Central memory CD8-positive, alpha-beta T cell (primary cell): ENCODE measurements at regions not wholly inside any gene's neighbourhood (a gene's known extent, or its start where the extent isn't known, plus 50 kb on each side); places are given as distances from the start of the nearest gene placed in this dataset.

Experiments used
- ATAC-seq: fragments of 150-1000 bp; cut with Tn5 transposase; replicated peaks from 2 replicates; pipeline ENCODE4 v1.10.0; 2022; ENCODE audit warnings: mild to moderate bottlenecking, moderate FRiP score, moderate number of reproducible peaks; ENCODE audit not compliant: poor library complexity, severe bottlenecking; ENCODE audit errors: extremely low read depth
- DNase-seq, 2 donors: peaks; one replicate each; pipeline ENCODE4 v3.0.0; 2021; ENCODE audit warnings: low spot score in 2 of 2
- H3K27ac Mint-ChIP-seq: one replicate; pipeline ENCODE4 v1.8.0; 2022; ENCODE audit warnings: low read depth, mild to moderate bottlenecking, moderate library complexity, mixed read lengths
- H3K27me3 Mint-ChIP-seq: one replicate; pipeline ENCODE4 v1.8.0; 2022; ENCODE audit warnings: mixed read lengths
- H3K36me3 Mint-ChIP-seq: one replicate; pipeline ENCODE4 v1.8.0; 2022; ENCODE audit warnings: mild to moderate bottlenecking, moderate library complexity, mixed read lengths; ENCODE audit not compliant: insufficient read depth
- H3K4me1 Mint-ChIP-seq: one replicate; pipeline ENCODE4 v1.8.0; 2022; ENCODE audit warnings: mixed read lengths
- H3K4me3 Mint-ChIP-seq: one replicate; pipeline ENCODE4 v1.8.0; 2022; ENCODE audit warnings: mild to moderate bottlenecking, moderate library complexity, mixed read lengths
- H3K9me3 Mint-ChIP-seq: one replicate; pipeline ENCODE4 v1.8.0; 2022; ENCODE audit warnings: mixed read lengths

DNA sequence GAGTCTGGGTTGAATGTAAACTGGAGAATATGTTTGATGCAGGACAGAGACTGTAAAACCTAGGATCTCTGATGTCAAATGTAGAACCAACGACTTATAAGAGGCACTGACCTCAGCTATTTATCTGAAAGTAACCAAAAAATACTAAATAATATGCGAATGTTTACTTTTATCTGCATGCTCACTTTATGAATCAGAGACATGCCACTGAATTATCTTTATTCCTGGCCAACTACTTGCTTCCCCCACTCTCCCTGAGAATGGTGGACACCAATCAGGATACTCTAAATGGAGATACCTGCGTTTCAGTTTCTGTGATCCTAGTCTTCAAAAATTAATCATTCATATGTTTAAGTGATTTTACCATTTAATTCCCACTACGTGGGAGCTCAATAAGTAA lies 1038.4 kb upstream of the PABPC4L start:
- DNase-seq = no peak
- Mint-ChIP-seq H3K9me3 (peaks cover 11% of the 10 kb centered on the region), H3K4me3 (no peak overlapping the region), H3K27me3 (no peaks in the 10 kb centered on the region), H3K27ac (no peak overlapping the region), H3K36me3 (no peaks in the 10 kb centered on the region), H3K4me1 (no peaks in the 10 kb centered on the region)
- ATAC-seq = no peak

DNA sequence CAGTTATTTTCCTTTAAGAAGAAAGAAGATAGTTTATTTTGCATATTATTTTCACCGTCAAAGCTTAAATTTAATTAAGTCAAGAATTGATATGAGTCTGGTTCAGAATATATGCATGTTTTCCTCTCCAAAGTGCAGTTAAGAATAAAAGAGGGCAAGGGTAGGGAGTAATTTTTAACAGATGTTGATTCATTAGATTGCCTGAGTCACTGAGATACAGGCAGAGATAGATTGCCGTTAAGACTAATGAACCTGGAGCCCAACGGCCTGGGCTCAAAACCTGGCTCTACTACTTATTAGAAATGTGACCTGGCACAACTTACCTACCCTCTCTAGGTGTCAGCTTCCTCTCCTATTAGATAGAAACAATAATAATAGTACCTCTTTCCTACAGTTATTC lies 1037.4 kb upstream of the PABPC4L start:
- Mint-ChIP-seq H3K36me3 (no peaks in the 10 kb centered on the region), H3K4me3 (no peak overlapping the region), H3K27ac (no peak overlapping the region), H3K27me3 (no peaks in the 10 kb centered on the region), H3K4me1 (no peaks in the 10 kb centered on the region), H3K9me3 (peaks cover 11% of the 10 kb centered on the region)
- DNase-seq (no peak), ATAC-seq (no peak)

DNA sequence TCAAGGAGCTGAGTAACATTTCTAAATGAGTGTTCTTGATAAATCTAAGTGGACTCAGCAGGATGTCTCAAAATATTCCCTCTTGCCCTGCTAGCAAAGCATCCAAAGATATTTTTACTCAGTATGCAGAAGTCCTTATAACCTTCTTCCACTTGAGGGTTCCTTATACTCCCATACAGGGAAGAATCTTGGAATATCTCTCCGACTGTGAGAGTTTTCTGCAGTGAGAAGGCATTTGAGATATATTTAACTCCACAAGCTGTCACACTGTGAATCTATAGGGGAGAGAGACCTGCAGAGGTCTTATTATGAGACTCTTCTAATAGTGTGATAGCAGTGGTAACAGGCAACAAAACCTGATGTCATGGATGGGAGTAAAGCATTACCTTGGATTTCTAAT lies 1034.5 kb upstream of the PABPC4L start:
- DNase-seq = no peak
- peaks cover 5% of the 10 kb centered on the region for H3K9me3 Mint-ChIP-seq

DNA sequence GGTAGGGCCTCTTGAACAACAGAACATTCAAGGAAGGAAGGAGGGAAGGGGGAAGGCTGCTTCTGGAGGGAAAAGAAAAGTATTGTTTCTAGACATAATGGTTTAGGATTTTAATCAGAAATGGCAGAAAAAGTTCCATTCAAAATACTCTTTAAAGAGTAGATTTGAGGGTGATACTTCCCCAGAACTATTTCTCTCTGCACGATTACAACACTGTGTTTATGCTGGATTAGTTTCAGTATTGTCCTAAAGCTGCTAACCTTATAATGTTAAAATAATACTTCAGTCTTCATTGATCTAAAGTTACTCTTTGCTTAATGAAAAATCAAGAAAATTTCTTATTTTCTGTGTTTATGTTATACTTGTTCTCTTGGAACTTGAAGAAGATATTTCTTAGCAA lies 1026.3 kb upstream of the PABPC4L start:
- no peak overlapping the region for H3K27ac Mint-ChIP-seq
- peaks cover 4% of the 10 kb centered on the region for H3K36me3 Mint-ChIP-seq
- peaks cover 15% of the 10 kb centered on the region for H3K9me3 Mint-ChIP-seq
- no peak overlapping the region for H3K4me3 Mint-ChIP-seq
- ATAC-seq = no peak
- no peak for DNase-seq
- no peaks in the 10 kb centered on the region for H3K4me1 Mint-ChIP-seq
- H3K27me3 Mint-ChIP-seq = no peaks in the 10 kb centered on the region

More for the DNA sequence above, 1034.5 kb upstream of the PABPC4L start:
- Mint-ChIP-seq H3K4me1 (no peaks in the 10 kb centered on the region), H3K4me3 (no peak overlapping the region), H3K36me3 (no peaks in the 10 kb centered on the region), H3K27me3 (no peaks in the 10 kb centered on the region), H3K27ac (no peak overlapping the region)
- ATAC-seq = no peak

DNA sequence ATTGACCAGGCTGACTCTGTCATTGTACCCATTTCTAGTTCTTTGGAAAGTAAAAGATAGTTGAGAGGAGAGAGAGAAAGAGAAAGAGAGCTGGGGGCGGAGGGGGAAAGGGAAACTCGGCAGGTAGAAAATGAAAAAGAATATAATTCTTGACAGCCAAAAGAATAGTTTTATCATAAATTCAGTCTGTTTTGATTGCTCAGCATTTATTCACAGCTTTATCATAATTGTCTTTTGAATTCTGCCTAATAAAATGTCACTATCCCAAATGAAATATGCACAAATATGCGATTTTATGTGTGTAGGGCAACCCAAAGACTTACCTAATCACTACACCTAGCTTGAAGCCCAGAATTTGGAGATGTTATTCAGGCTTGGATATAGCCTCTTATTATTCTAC lies 1024.0 kb upstream of the PABPC4L start:
- Mint-ChIP-seq H3K9me3 (peaks cover 15% of the 10 kb centered on the region), H3K36me3 (peaks cover 4% of the 10 kb centered on the region), H3K4me1 (no peaks in the 10 kb centered on the region), H3K27ac (no peak overlapping the region), H3K27me3 (no peaks in the 10 kb centered on the region), H3K4me3 (no peak overlapping the region)
- DNase-seq (no peak), ATAC-seq (no peak)

DNA sequence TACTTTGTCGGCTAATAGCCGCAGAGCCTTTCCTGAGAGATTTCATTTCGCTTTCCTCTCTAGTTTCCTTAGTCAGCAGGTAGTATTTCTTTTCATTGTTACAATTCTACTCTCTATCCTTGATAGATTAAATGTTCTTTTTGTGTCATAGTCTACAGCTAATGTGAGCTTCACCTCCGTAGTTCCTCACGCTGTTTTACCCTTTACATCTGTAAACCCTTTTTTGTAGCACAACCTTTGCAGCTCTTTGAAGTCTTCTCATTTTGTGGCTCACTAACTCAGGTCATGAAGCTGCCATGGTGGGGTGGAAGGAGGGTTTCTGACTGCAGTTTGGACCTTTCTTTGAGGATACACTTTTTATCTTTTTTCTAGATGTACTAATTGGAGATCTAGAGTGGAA lies 1008.8 kb upstream of the PABPC4L start:
- ATAC-seq (no peak), DNase-seq (no peak)
- Mint-ChIP-seq H3K9me3 (peaks cover 15% of the 10 kb centered on the region), H3K27me3 (no peaks in the 10 kb centered on the region), H3K4me3 (no peak overlapping the region), H3K27ac (no peak overlapping the region), H3K4me1 (no peaks in the 10 kb centered on the region), H3K36me3 (no peaks in the 10 kb centered on the region)

DNA sequence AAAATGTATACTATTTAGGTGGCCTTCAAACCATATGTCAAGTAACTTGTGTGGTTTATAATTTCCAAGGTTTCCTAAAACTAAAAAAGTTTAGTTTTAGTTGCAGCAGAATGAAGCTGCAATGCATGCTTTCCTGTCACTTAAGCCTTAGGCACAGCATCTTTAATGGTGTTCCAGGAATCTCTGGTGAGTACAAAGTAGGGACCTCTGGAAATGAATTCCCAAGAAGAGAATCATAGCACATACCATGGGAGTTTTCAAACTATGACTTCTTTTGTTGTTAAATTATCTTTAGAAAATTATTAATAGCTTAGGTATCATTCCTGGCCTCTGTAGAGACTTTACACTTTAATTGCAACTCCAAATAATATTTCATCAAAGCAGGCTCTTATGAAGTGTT lies 1005.9 kb upstream of the PABPC4L start:
- Mint-ChIP-seq H3K4me1 (no peaks in the 10 kb centered on the region), H3K9me3 (peaks cover 24% of the 10 kb centered on the region)

DNA sequence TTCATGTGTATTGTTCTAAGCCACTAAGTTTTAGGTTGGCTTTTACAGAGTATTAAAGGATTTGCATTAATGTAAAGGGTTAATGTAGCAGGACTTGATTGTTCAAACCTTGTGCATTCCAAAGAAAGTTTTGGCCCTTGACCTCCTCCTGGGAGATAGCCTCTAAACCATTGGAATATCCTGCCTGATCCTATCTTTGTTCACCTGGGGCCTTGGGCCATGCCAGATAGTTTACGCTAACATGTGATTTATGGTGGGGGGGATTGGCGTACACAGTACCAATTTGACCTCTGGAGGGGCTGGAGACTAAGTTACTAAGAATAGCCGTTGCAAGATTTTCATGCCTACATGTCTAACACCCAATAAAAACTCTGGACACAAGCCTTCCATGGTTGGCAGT lies 1002.7 kb upstream of the PABPC4L start:
- Mint-ChIP-seq H3K27me3 (no peaks in the 10 kb centered on the region), H3K4me3 (no peak overlapping the region), H3K36me3 (no peaks in the 10 kb centered on the region), H3K4me1 (no peaks in the 10 kb centered on the region), H3K9me3 (peaks cover 9% of the 10 kb centered on the region), H3K27ac (no peak overlapping the region)
- ATAC-seq (no peak), DNase-seq (no peak)

More for the DNA sequence above, 1005.9 kb upstream of the PABPC4L start:
- Mint-ChIP-seq H3K27me3 (no peaks in the 10 kb centered on the region), H3K36me3 (no peaks in the 10 kb centered on the region), H3K4me3 (no peak overlapping the region), H3K27ac (no peak overlapping the region)
- ATAC-seq = no peak
- no peak for DNase-seq

DNA sequence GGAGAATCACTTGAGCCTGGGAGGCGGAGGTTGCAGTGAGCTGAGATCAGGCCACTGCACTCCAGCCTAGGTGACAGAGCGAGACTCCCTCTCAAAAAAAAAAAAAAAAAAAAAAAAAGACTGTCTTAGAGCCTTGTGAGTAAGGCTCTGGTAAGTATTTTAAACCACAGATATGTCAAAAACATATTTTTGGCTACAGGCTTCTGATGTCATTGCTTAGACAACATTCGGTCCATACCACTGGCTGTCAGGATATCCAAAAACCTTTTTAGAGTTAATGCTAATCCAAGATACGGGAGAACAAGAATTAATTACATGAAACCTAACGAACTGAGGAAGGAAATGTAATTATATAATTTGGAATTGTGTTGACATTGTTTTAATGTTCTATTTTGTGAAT lies 999.5 kb upstream of the PABPC4L start:
- Mint-ChIP-seq H3K4me3 (no peak overlapping the region), H3K36me3 (no peaks in the 10 kb centered on the region), H3K27me3 (no peaks in the 10 kb centered on the region), H3K4me1 (no peaks in the 10 kb centered on the region), H3K27ac (no peak overlapping the region), H3K9me3 (peaks cover 17% of the 10 kb centered on the region)
- DNase-seq (no peak), ATAC-seq (no peak)

DNA sequence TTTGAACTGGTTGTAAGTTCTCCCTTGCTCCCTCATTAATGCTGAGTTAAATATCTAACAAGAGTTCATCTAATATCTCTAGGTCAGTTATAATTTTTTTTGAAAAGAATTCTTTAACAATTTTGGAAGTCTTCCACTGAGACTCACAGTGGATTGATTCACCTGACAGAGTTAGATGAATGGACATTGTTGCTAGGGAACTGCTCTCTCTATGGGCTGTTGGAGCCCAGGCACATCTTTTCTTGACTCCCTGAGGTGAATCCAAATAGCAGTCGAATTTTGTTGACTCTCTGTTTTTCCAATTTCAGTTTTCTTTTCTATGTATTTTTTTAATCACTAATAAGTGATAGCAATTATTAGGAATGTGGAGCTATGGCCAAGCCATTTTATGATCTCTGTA lies 996.1 kb upstream of the PABPC4L start:
- H3K27me3 Mint-ChIP-seq = no peaks in the 10 kb centered on the region
- H3K27ac Mint-ChIP-seq = no peak overlapping the region
- ATAC-seq (no peak), DNase-seq (no peak)
- peaks cover 15% of the 10 kb centered on the region for H3K9me3 Mint-ChIP-seq
- H3K4me1 Mint-ChIP-seq = no peaks in the 10 kb centered on the region
- H3K4me3 Mint-ChIP-seq = no peak overlapping the region
- no peaks in the 10 kb centered on the region for H3K36me3 Mint-ChIP-seq

DNA sequence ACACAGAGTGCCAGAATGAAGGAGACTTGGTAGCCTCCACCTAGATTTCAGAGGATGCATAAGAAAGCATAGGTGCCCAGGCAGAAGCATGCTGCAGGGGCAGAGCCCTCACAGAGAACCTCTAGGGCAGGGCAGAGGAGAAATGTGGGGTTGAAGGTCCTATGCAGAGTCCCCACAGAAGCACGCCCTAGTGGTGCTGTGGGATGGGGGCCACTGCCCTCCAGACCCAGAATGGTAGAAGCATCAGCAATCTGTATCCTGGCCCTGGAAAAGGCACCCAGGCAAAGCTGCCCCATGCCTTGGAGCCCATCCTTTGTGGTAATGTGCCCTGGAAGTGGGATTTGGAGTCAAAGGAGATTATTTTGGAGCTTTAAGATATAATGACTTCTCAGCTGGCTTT lies 992.9 kb upstream of the PABPC4L start:
- Mint-ChIP-seq H3K4me1 (no peaks in the 10 kb centered on the region), H3K27ac (no peak overlapping the region), H3K9me3 (peaks cover 21% of the 10 kb centered on the region), H3K4me3 (no peak overlapping the region), H3K27me3 (no peaks in the 10 kb centered on the region), H3K36me3 (no peaks in the 10 kb centered on the region)
- DNase-seq (no peak), ATAC-seq (peak; percentile 10)

DNA sequence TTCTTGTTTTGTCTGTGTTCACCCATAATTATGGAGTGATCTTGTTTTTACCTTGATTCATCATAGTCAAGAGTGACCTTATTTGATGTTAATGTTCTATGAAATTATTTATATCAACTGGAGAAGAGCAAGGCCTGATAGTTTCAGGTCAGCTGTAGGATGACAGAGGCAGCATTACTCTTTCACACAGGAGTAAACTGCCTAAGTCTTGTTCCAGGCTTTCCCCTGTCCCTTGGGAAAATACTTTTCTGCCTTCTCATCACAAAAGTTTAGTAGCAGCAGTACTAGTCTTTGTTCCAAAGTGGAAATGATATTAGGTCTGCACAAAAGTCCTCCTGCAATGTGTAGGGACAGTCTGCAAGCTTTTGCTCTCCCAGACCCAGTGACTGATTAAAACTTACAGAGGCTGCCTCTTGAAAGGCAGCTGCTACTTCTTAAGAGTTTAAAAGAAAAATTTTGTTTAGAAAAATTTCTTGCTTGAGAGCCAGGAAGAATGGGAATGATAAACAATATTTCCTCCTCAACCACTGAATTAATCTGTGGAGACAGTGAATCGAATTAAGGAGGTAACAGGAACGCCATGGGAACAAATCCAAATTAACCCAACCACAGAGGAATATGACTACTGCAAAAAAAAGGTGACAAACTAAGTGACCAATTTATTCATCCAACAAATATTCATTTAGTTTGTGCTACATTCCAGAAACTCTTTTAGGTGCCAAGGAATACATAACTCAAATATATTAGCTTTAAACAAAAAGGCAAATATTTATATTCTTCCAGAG lies 991.4 kb upstream of the PABPC4L start:
- H3K36me3 Mint-ChIP-seq = no peaks in the 10 kb centered on the region
- no peaks in the 10 kb centered on the region for H3K27me3 Mint-ChIP-seq
- DNase-seq = no peak
- H3K4me1 Mint-ChIP-seq = no peaks in the 10 kb centered on the region
- H3K9me3 Mint-ChIP-seq = peaks cover 21% of the 10 kb centered on the region
- H3K27ac Mint-ChIP-seq = no peak overlapping the region
- ATAC-seq = no peak
- H3K4me3 Mint-ChIP-seq = no peak overlapping the region

DNA sequence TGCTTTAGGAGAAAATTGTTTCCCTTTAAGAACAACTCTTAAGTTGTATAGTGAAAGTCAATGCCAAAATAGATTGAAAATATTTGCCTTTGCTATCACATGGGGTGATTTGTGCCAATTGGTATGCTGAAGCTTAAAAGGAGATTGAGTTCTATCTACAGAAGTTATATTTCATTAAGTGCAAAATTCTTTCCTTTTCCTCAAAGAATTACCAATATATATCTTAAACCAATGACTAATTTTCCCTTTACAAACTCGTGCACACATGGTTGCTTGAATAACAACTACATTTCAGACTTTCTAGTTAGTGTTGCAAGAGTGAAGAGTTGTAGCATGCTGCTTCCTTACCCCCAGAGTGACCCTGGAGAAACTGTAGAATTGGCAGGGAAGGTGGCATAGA lies 990.0 kb upstream of the PABPC4L start:
- H3K36me3 Mint-ChIP-seq = no peaks in the 10 kb centered on the region

More for the DNA sequence above, 990.0 kb upstream of the PABPC4L start:
- DNase-seq = no peak
- H3K4me3 Mint-ChIP-seq = no peak overlapping the region
- no peaks in the 10 kb centered on the region for H3K27me3 Mint-ChIP-seq
- ATAC-seq = no peak
- no peaks in the 10 kb centered on the region for H3K4me1 Mint-ChIP-seq
- H3K27ac Mint-ChIP-seq = no peak overlapping the region
- H3K9me3 Mint-ChIP-seq = peaks cover 18% of the 10 kb centered on the region
